ENCODE measurements at regions not wholly inside any gene's neighbourhood (a gene's known extent, or its start where the extent isn't known, plus 50 kb on each side); places are given as distances from the start of the nearest gene placed in this dataset.

GRCh38 chr4:124899997-124900396 lies 187.5 kb upstream of the ANKRD50 start:
- TF ChIP-seq CTCF (conservative IDR thresholded peaks at IDR 0.05) (no peak), ZFX (IDR thresholded peaks at IDR 0.05) (no peak)
